LHCN-M2 (cell line): ENCODE measurements at regions not wholly inside any gene's neighbourhood (a gene's known extent, or its start where the extent isn't known, plus 50 kb on each side); places are given as distances from the start of the nearest gene placed in this dataset.

Experiments used
- DNase-seq: peaks from one replicate; pipeline ENCODE4 v3.0.0-alpha.2; 2012; ENCODE audit warnings: low read depth

- no peak for DNase-seq
Observed at GRCh38 chr9:2568689-2569088, 52.9 kb upstream of the VLDLR start.

DNA sequence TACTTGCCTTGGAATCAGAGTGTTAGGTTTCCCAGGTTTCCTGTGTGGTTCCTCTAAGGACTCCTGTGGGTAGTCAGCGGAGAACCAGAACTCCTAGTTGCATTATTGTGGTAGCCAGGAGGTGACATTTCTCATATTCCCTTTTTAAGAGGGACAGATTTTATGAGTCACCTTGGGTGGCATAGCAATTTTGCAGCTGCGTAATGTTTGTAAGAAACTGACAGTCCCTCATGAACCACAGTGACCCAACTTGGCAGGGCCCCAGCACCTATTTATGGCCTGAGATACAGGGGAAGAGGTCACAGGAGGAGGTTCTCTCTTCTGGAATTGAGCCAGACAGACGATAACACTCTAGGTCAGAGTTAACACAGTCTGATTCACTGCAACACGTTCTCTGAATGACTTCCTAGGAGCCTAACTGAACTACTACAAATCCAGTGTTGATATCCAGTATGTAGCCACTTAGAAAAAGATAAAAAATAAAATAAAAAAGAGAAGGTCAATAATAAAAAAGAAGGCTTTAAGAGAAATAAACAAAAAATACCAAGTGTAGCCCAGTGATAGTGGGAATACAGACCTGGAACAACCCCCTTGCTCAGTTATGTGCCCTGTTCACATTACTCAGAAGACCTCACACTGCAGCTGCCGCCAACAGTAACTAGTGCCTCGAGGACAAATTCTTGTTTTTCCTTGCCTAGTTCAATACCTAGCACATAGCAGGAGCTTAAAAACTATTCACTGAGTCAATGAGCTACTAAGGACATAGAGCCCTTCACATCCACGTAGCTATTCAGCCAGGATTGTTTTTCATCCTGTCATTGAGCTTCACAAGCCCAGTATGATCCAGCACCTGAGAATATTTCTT, 50.7 kb upstream of the VLDLR start:
- peak; percentile 95 for DNase-seq
